Transverse colon (tissue), 4 donors: ENCODE measurements at regions not wholly inside any gene's neighbourhood (a gene's known extent, or its start where the extent isn't known, plus 50 kb on each side); places are given as distances from the start of the nearest gene placed in this dataset.

Source experiments
- EP300 ChIP-seq: sonication (generic); formaldehyde crosslinking; IDR thresholded peaks from one replicate; pipeline ENCODE4 v1.6.1; 2017; ENCODE audit warnings: antibody characterized with exemption, low read depth
- POLR2AphosphoS5 ChIP-seq, 3 donors: sonication (generic); formaldehyde crosslinking; IDR thresholded peaks; one replicate each; pipeline ENCODE4 v1.6.1; 2016; ENCODE audit warnings: antibody characterized with exemption in 3 of 3
- TF ChIP-seq, protein P1 (sequence below), 5 experiments: fragments of 200-600 bp in 3 of 5; fragments of 450-650 bp in 2 of 5; sonication (generic) in 3 of 5; IDR thresholded peaks; 1 replicate in 2 of 5; 2 replicates in 3 of 5; pipeline ENCODE4 v1.5.1; 2016 to 2017; ENCODE audit warnings: antibody characterized with exemption in 5 of 5, inconsistent platforms in 3 of 5, mild to moderate bottlenecking in 2 of 5, moderate library complexity in 1 of 5

GRCh38 chr6:85237478-85237877, 212.4 kb upstream of the NT5E start:
- TF ChIP-seq, protein P1, sequence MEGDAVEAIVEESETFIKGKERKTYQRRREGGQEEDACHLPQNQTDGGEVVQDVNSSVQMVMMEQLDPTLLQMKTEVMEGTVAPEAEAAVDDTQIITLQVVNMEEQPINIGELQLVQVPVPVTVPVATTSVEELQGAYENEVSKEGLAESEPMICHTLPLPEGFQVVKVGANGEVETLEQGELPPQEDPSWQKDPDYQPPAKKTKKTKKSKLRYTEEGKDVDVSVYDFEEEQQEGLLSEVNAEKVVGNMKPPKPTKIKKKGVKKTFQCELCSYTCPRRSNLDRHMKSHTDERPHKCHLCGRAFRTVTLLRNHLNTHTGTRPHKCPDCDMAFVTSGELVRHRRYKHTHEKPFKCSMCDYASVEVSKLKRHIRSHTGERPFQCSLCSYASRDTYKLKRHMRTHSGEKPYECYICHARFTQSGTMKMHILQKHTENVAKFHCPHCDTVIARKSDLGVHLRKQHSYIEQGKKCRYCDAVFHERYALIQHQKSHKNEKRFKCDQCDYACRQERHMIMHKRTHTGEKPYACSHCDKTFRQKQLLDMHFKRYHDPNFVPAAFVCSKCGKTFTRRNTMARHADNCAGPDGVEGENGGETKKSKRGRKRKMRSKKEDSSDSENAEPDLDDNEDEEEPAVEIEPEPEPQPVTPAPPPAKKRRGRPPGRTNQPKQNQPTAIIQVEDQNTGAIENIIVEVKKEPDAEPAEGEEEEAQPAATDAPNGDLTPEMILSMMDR (IDR thresholded peaks at IDR 0.05): no peak
- TF ChIP-seq EP300: no peak
- TF ChIP-seq POLR2AphosphoS5 (IDR thresholded peaks at IDR 0.05): no peak
